Neutrophil (primary cell): ENCODE measurements at regions not wholly inside any gene's neighbourhood (a gene's known extent, or its start where the extent isn't known, plus 50 kb on each side); places are given as distances from the start of the nearest gene placed in this dataset.

ENCODE experiments used
- H3K27ac ChIP-seq: fragments of 200-600 bp; sonication (generic); 2 replicates; pipeline ENCODE4 v1.5.1; 2016; ENCODE audit warnings: mild to moderate bottlenecking, moderate library complexity
- H3K27me3 ChIP-seq: fragments of 200-600 bp; sonication (generic); 2 replicates; pipeline ENCODE4 v1.6.0; 2016; ENCODE audit warnings: mild to moderate bottlenecking
- H3K36me3 ChIP-seq: fragments of 200-600 bp; sonication (generic); 2 replicates; pipeline ENCODE4 v1.5.1; 2017
- H3K4me1 ChIP-seq, 2 experiments: fragments of 200-600 bp in 1 of 2; sonication (generic) in 1 of 2; 1 replicate in 1 of 2; 2 replicates in 1 of 2; pipeline versions ENCODE4 v1.5.1 to v1.6.1; 2013 to 2016; ENCODE audit warnings: low read depth in 1 of 2, low read length in 1 of 2, mild to moderate bottlenecking in 1 of 2, moderate library complexity in 1 of 2; ENCODE audit not compliant: control insufficient read depth in 1 of 2, insufficient read depth in 1 of 2
- H3K4me3 ChIP-seq, 2 experiments: fragments of 200-600 bp in 1 of 2; sonication (generic) in 1 of 2; 1 replicate in 1 of 2; 2 replicates in 1 of 2; pipeline ENCODE4 v1.5.1; 2013 to 2016; ENCODE audit warnings: low read depth in 1 of 2, low read length in 1 of 2, mild to moderate bottlenecking in 1 of 2, moderate library complexity in 1 of 2
- H3K9me3 ChIP-seq: fragments of 200-600 bp; sonication (generic); 2 replicates; pipeline ENCODE4 v1.5.1; 2016
- TF ChIP-seq, protein P1 (sequence below): fragments of 200-600 bp; sonication (generic); IDR thresholded peaks from 2 replicates; pipeline ENCODE4 v1.5.1; 2016; ENCODE audit warnings: antibody characterized with exemption

DNA sequence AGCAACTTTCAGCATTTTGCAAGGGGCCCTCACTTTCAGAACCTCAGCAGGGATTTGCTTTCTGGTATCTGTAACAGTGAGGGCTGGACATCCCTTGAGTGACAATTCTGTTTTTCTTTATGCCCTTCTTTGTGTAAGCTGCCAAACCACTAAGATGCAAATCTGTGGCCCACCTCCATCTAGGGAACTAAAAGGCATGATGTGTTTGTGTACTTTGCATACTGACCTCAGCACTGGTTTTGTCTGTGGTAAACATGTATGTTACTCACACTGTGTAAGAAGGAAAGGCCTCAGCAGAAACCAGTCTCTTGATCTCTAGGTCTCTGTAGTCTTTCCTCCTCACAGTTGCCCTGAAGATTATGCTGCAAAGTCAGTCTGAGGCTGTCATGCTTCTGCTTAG lies 396.6 kb upstream of the DYNLRB2 start:
- Histone ChIP-seq H3K36me3 (no peaks in the 10 kb centered on the region), H3K27me3 (no peaks in the 10 kb centered on the region), H3K4me1 (no peaks in the 10 kb centered on the region), H3K4me3 (no peak overlapping the region), H3K27ac (no peak overlapping the region), H3K9me3 (no peaks in the 10 kb centered on the region)
- TF ChIP-seq, protein P1, sequence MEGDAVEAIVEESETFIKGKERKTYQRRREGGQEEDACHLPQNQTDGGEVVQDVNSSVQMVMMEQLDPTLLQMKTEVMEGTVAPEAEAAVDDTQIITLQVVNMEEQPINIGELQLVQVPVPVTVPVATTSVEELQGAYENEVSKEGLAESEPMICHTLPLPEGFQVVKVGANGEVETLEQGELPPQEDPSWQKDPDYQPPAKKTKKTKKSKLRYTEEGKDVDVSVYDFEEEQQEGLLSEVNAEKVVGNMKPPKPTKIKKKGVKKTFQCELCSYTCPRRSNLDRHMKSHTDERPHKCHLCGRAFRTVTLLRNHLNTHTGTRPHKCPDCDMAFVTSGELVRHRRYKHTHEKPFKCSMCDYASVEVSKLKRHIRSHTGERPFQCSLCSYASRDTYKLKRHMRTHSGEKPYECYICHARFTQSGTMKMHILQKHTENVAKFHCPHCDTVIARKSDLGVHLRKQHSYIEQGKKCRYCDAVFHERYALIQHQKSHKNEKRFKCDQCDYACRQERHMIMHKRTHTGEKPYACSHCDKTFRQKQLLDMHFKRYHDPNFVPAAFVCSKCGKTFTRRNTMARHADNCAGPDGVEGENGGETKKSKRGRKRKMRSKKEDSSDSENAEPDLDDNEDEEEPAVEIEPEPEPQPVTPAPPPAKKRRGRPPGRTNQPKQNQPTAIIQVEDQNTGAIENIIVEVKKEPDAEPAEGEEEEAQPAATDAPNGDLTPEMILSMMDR, result no peak

DNA sequence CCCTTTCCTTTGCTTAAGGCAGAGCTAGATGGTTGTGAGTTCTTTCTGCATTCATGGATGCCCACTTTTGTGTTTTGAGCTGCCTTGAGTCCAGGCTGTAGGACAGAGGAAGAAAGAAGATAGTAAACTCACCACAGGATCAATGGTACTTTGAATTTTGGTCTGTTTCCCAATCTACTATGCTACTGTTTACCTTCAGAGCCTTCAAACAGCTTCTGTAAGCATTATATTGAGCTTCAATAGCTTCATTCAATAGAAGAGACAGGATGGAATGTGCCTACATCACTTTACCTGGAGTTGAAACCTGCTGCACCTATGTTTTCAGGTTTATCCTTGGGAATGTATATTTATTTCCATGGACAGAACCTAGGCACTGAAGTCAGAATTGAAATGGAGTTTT lies 397.9 kb upstream of the DYNLRB2 start:
- Histone ChIP-seq H3K36me3 (no peaks in the 10 kb centered on the region), H3K27ac (no peak overlapping the region), H3K27me3 (no peaks in the 10 kb centered on the region), H3K9me3 (no peaks in the 10 kb centered on the region), H3K4me3 (no peak overlapping the region), H3K4me1 (no peaks in the 10 kb centered on the region)
- TF ChIP-seq, protein P1, result no peak

- H3K27ac ChIP-seq, result no peak overlapping the region
- no peak overlapping the region for H3K4me3 ChIP-seq
- TF ChIP-seq, protein P1, result no peak
- no peaks in the 10 kb centered on the region for H3K4me1 ChIP-seq
- no peaks in the 10 kb centered on the region for H3K27me3 ChIP-seq
- H3K9me3 ChIP-seq, result no peaks in the 10 kb centered on the region
- H3K36me3 ChIP-seq, result no peaks in the 10 kb centered on the region
These were observed 398.5 kb upstream of the DYNLRB2 start for GRCh38 chr16:80142281-80142680.

GRCh38 chr16:80129791-80130190 lies 411.0 kb upstream of the DYNLRB2 start:
- H3K27ac ChIP-seq, result no peak overlapping the region
- H3K36me3 ChIP-seq, result no peaks in the 10 kb centered on the region
- H3K4me1 ChIP-seq, result no peaks in the 10 kb centered on the region
- H3K27me3 ChIP-seq, result no peaks in the 10 kb centered on the region
- H3K4me3 ChIP-seq, result no peak overlapping the region
- no peaks in the 10 kb centered on the region for H3K9me3 ChIP-seq
- TF ChIP-seq, protein P1, result no peak

GRCh38 chr16:80125677-80126076 lies 415.1 kb upstream of the DYNLRB2 start:
- Histone ChIP-seq H3K36me3 (no peaks in the 10 kb centered on the region), H3K9me3 (no peaks in the 10 kb centered on the region), H3K27me3 (no peaks in the 10 kb centered on the region), H3K27ac (no peak overlapping the region), H3K4me3 (no peak overlapping the region), H3K4me1 (no peaks in the 10 kb centered on the region)
- TF ChIP-seq, protein P1, result no peak

- no peak overlapping the region for H3K27ac ChIP-seq
- TF ChIP-seq, protein P1, result no peak
- no peaks in the 10 kb centered on the region for H3K4me1 ChIP-seq
- no peaks in the 10 kb centered on the region for H3K27me3 ChIP-seq
- H3K36me3 ChIP-seq, result no peaks in the 10 kb centered on the region
- H3K4me3 ChIP-seq, result no peak overlapping the region
- H3K9me3 ChIP-seq, result no peaks in the 10 kb centered on the region
These were observed 417.6 kb upstream of the DYNLRB2 start for GRCh38 chr16:80123189-80123588.
